RPMI8226 (cell line): ENCODE measurements at regions not wholly inside any gene's neighbourhood (a gene's known extent, or its start where the extent isn't known, plus 50 kb on each side); places are given as distances from the start of the nearest gene placed in this dataset.

Source experiments
- DNase-seq: peaks from one replicate; pipeline ENCODE4 v3.0.0-alpha.2; 2015

DNA sequence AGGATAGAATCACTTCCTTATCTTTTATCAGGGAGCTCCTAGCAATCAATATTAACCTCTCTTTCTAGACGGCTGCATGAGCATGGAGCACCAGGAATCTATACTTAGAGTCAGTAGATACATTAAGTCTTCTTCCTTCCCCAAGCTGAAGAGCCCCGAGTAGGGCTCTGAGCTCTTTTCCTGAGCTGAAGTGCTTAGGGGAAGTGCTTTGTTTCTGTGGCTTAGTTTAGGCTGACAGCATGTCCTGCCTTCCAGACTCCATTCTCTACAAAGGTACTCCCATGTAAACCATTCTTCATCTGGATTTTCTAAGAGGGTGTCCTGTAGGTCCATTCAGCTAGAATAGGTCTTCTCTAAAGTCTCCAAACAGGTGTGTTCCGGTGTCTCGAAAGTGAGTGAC, 127.5 kb upstream of the AFF2 start:
- no peak for DNase-seq

DNA sequence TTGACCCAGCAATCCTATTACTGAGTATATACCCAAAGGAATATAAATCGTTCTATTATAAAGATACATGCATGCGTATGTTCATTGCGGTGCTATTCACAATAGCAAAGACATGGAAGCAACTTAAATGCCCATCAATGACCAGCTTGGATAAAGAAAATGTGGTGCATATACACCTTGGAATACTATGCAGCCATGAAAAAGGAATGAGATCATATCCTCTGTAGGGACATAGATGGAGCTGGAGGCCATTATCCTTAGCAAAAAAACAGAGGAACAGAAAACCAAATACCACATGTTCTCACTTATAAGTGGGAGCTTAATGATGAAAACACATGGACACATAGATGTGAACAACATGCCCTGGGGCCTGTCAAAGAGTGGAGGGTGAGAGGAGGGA, 124.1 kb upstream of the AFF2 start:
- DNase-seq: no peak

- peak; percentile 3 for DNase-seq
Measured at GRCh38 chrX:148380107-148380506, 120.3 kb upstream of the AFF2 start.

GRCh38 chrX:148380650-148381561, 119.5 kb upstream of the AFF2 start:
- DNase-seq: peak; percentile 64

DNA sequence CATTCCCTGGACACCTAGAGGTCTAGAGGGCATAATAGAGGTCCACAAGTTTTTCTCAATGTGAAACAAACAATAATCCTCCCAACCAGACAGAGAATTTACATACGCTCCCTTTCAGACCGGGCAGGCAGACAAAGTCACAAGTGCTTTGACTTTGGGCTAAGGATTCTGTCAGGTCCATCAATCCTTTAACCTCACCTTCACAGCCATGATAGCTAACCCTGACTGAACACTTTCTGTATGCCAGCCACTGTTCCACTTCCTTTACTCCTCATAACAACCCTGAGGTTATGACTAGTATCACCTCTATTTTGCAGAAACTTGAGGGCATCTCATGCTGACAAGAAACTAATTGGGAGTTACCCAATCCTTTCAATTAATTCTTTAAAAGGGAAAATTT, 118.8 kb upstream of the AFF2 start:
- no peak for DNase-seq

GRCh38 chrX:148382983-148383382, 117.4 kb upstream of the AFF2 start:
- no peak for DNase-seq

- DNase-seq: no peak
Measured at GRCh38 chrX:148385471-148385870, 114.9 kb upstream of the AFF2 start.

GRCh38 chrX:148389629-148390028, 110.8 kb upstream of the AFF2 start:
- DNase-seq: no peak

DNA sequence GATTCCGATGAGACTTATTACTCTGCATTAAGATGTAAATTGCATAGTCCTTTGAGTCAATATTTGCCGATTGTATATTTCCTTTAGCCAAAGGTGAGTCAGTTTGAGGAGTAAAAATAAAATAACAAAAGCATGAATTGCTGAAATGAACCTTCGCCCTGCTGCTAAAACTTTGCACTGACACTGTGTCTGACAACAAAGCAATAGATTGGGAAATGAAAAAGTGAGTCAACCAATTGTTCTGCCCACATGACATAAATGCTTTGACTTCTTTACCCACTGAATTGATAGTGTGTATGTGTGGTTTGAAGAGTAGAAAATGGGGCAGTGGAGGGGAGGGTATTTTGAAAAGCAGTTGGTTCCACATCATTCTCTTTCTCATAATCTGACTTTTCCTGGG, 88.4 kb upstream of the AFF2 start:
- DNase-seq: no peak

DNA sequence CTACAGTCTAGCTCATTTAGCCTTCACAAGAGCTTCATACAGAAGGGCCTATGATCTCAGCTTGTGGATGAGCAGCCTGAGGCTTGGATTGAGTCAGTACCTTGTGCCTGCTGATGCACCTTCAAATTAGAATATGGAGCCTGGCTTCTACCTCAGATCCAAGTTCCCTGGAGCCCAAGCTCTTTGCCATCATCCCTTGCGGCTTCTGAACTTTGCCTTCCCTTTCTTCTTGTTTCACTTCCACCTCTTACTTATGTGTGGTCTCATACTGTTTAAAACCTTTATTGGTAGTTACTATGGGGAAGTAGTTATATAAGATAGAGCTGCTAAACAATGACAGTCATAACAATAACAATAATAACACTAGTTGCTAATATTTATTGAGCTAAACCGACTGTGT, 84.3 kb upstream of the AFF2 start:
- DNase-seq: no peak

DNA sequence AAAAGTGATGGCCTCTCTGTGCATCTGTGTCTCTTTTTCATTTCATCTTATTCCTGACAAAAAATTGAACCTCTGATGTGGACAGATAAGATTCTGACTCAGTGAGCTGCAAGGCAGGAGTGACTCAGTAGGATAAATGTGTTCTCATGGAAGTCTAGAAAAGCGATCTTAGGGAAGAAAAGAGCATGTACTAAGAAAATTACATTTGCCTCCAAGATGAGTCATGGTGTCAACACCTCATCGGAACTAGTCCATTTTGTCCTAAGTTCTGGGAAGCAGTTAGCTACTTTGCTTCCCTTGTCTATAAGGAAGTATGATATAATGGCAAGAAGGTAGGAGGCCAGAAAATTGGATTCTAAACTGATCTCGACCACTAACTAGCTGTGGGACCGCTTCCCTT, 83.5 kb upstream of the AFF2 start:
- DNase-seq: no peak

DNA sequence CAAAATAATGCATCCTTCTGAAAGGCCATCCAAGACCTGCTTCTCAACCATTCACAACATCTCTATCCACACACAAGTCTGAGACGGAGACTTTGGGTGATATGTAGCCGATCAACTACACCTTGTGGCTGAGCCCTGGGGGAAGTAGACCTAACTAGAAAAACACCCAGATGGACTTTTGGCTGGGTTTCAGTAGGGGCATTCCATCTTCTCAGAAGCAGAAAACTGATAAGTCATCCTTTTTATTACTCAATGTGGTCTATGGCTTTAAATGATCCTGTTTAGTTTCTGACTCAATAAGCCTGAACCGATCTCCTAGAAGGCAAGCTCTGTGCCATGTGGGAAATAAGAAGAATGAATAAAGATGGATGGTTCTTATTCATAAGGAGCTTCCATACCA, 82.5 kb upstream of the AFF2 start:
- no peak for DNase-seq

- DNase-seq: no peak
Measured at GRCh38 chrX:148422526-148422925, 77.9 kb upstream of the AFF2 start.

- no peak for DNase-seq
Measured at GRCh38 chrX:148424570-148424969, 75.8 kb upstream of the AFF2 start.

GRCh38 chrX:148426467-148426866, 74.0 kb upstream of the AFF2 start:
- DNase-seq: no peak

DNA sequence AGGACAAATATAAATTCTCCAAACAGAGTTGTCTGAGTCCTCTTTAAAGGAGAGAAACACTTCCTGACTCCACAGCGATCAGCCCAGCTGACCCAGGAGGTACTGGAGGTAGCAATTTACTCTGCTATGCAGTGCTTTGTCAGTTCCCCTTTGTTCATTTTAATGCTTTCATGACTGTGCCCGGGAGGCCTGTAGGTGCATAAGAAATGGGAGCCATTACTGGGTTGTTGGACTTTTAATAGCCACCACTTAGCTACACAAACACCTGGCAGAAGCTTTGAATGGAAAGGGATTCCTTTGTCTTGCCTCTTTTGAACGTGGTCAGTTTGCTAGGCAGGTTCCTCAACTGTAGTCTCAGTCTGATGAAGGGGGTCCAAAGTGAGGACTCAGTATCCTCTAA, 59.0 kb upstream of the AFF2 start:
- DNase-seq: no peak

DNA sequence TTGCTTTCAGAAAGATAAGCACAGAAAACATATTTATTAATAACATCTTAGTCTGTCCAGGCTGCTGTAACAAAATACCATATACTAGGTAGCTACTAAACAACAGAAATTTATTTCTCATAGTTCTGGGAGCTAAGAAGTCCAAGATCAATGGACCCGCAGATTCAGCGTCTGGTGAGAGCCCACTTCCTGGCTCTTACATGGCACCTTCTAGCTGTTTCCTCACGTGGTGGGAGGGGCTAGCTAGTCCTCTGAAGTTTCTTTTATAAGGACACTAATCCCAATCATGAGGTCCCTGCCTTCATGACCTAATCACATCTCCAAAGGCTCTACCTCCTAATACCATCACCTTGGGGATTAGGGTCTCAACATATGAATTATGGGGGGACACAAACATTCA, 57.2 kb upstream of the AFF2 start:
- no peak for DNase-seq

DNA sequence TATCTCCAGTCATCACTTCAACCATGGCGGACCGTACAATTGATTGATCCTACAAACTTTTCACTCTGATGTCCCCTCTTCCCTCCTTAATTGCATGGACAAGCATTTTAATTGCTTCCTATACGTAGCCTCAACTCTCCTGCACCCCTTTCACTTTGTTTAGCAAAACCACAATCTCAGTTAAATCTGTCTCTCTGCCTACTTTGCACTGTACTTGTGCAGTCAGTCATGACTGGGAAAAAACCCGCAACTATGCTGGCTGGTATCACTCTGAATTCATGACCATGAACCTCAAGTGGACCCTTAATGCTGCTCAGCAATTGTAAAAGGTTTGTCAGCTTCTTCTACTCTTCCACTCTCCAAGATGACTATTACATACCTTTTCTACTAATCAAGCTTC, 51.7 kb upstream of the AFF2 start:
- DNase-seq: no peak
